HG02763 (cell line): ENCODE measurements at regions not wholly inside any gene's neighbourhood (a gene's known extent, or its start where the extent isn't known, plus 50 kb on each side); places are given as distances from the start of the nearest gene placed in this dataset.
"Not testable (repeated sequence)": the region's sequence is repeated elsewhere in the genome, so short reads cannot be mapped to it uniquely, and the experiment has no call there.

ENCODE experiments used
- ATAC-seq: cut with Tn5 transposase; IDR thresholded peaks from one replicate; pipeline ENCODE4 v1.9.1; 2021; ENCODE audit warnings: mild to moderate bottlenecking, moderate library complexity; ENCODE audit not compliant: unreplicated experiment

- ATAC-seq = no peak
Measured at GRCh38 chr3:124133366-124133940, 141.5 kb upstream of the ROPN1 start.

- no peak for ATAC-seq
Measured at GRCh38 chr3:124137216-124137615, 145.3 kb upstream of the ROPN1 start.

GRCh38 chr3:124138148-124138547 lies 146.2 kb upstream of the ROPN1 start:
- ATAC-seq = no peak

- no peak for ATAC-seq
Measured at GRCh38 chr3:124140746-124141145, 148.8 kb upstream of the ROPN1 start.

- ATAC-seq = no peak
Measured at GRCh38 chr3:124142389-124142970, 150.6 kb upstream of the ROPN1 start.

- ATAC-seq = no peak
Measured at GRCh38 chr3:124143047-124143446, 151.1 kb upstream of the ROPN1 start.

- ATAC-seq = no peak
Measured at GRCh38 chr3:124144035-124144814, 152.3 kb upstream of the ROPN1 start.

- no peak for ATAC-seq
Measured at GRCh38 chr3:124147429-124147828, 155.5 kb upstream of the ROPN1 start.

GRCh38 chr3:124147946-124148345 lies 156.0 kb upstream of the ROPN1 start:
- ATAC-seq = no peak

- no peak for ATAC-seq
Measured at GRCh38 chr3:124149081-124149480, 157.2 kb upstream of the ROPN1 start.

GRCh38 chr3:124149771-124150170 lies 157.8 kb upstream of the ROPN1 start:
- no peak for ATAC-seq

- not testable (repeated sequence) for ATAC-seq
Measured at GRCh38 chr3:124152891-124153290, 161.0 kb upstream of the ROPN1 start.

- no peak for ATAC-seq
Measured at GRCh38 chr3:124156866-124157712, 165.2 kb upstream of the ROPN1 start.

- no peak for ATAC-seq
Measured at GRCh38 chr3:124157748-124158147, 165.8 kb upstream of the ROPN1 start.

- ATAC-seq = no peak
Measured at GRCh38 chr3:124158168-124158881, 166.4 kb upstream of the ROPN1 start.

GRCh38 chr3:124161448-124161847 lies 169.5 kb upstream of the ROPN1 start:
- ATAC-seq = no peak

- no peak for ATAC-seq
Measured at GRCh38 chr3:124163689-124164088, 171.8 kb upstream of the ROPN1 start.

GRCh38 chr3:124168271-124168670 lies 176.3 kb upstream of the ROPN1 start:
- ATAC-seq = no peak

- no peak for ATAC-seq
Measured at GRCh38 chr3:124172283-124172682, 180.4 kb upstream of the ROPN1 start.

- ATAC-seq = no peak
Measured at GRCh38 chr3:124172816-124173215, 180.9 kb upstream of the ROPN1 start.

GRCh38 chr3:124174476-124174875 lies 182.6 kb upstream of the ROPN1 start:
- no peak for ATAC-seq
